Activated T-helper 1 cell treated with anti-CD3 and anti-CD28 coated beads, Interleukin-12 subunit alpha, Interleukin-12 subunit beta, Interleukin-2, Interleukin-4 antibody, amounts not matched to agents 30 ng/mL and 10 ng/mL and 1 ng/mL, durations not matched to agents 14 hours and 24 hours and 36 hours (primary cell): ENCODE measurements at regions not wholly inside any gene's neighbourhood (a gene's known extent, or its start where the extent isn't known, plus 50 kb on each side); places are given as distances from the start of the nearest gene placed in this dataset.

Experiments used
- DNase-seq: peaks from one replicate; pipeline ENCODE4 v3.0.0; 2021; ENCODE audit warnings: low spot score
- H3K27ac Mint-ChIP-seq: one replicate; pipeline ENCODE4 v1.8.0; 2021; ENCODE audit warnings: mild to moderate bottlenecking, mixed read lengths
- H3K27me3 Mint-ChIP-seq: one replicate; pipeline ENCODE4 v1.8.0; 2022; ENCODE audit warnings: mild to moderate bottlenecking, moderate library complexity, mixed read lengths; ENCODE audit not compliant: insufficient read depth
- H3K36me3 Mint-ChIP-seq: one replicate; pipeline ENCODE4 v1.8.0; 2021; ENCODE audit warnings: low read depth, mixed read lengths
- H3K4me1 Mint-ChIP-seq: one replicate; pipeline ENCODE4 v1.8.0; 2021; ENCODE audit warnings: low read depth, mixed read lengths
- H3K4me3 Mint-ChIP-seq: one replicate; pipeline ENCODE4 v1.8.0; 2021; ENCODE audit warnings: mild to moderate bottlenecking, moderate library complexity, mixed read lengths
- H3K9me3 Mint-ChIP-seq: one replicate; pipeline ENCODE4 v1.8.0; 2021; ENCODE audit warnings: mixed read lengths
- intact Hi-C: fragments of 100-400 bp; cut with micrococcal nuclease; formaldehyde crosslinking; loops from one replicate; pipeline ENCODE4 v1.15.1; 2024

GRCh38 chr1:59027177-59027576, 243.3 kb upstream of the JUN start:
- H3K27me3 Mint-ChIP-seq: no peaks in the 10 kb centered on the region
- DNase-seq: no peak
- H3K27ac Mint-ChIP-seq: no peak overlapping the region
- intact Hi-C loops: loop anchor here (5.0 kb wide), 2 partner anchors 100 to 405 kb away; no protein-coding TSS in a partner anchor
- H3K4me3 Mint-ChIP-seq: peak overlapping the region; percentile 20
- peaks cover 12% of the 10 kb centered on the region for H3K4me1 Mint-ChIP-seq
- peaks cover 8% of the 10 kb centered on the region for H3K9me3 Mint-ChIP-seq
- peaks cover 21% of the 10 kb centered on the region for H3K36me3 Mint-ChIP-seq

- Mint-ChIP-seq H3K27me3 (no peaks in the 10 kb centered on the region), H3K9me3 (peaks cover 8% of the 10 kb centered on the region), H3K27ac (no peak overlapping the region), H3K4me1 (peaks cover 3% of the 10 kb centered on the region), H3K36me3 (peaks cover 16% of the 10 kb centered on the region), H3K4me3 (no peak overlapping the region)
- DNase-seq: no peak
- intact Hi-C loops: loop anchor here (5.0 kb wide), 2 partner anchors 99 to 404 kb away; no protein-coding TSS in a partner anchor
These were observed 244.2 kb upstream of the JUN start for GRCh38 chr1:59028048-59028447.

DNA sequence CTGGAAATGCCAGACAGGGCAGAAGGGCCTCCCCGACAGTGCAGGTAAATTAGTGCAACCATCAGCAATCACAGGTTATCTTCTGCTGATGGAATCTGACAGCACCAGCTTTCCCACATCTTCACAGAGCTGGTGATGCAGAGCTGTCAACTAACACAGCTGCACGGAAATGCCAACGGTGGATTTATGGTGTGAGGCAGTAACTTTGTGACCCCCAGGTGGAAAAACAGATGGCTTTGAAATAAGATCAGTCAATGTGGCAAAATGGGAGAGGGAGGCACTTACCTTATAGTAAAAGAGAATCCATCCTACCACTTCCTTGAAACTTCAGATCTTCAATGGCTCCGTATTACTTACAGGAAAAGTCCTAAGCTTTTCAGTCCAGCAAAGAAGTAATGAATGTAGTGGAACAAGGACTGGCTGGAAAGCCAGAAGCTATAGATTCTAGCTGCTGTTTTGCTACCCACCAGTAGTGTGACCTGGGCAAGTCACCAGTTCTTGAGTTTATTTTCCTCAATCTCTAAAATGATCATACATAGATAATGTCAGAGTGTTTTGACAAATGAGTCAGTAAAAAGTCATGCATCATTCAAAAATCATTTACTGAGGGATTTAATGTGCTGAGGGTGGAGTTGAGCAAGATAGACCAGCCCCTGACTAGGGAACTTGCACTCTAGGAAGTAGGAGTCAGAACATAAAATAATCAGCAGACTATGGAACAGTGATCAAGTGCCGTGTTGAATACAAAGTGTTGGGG, 245.7 kb upstream of the JUN start:
- peaks cover 8% of the 10 kb centered on the region for H3K9me3 Mint-ChIP-seq
- H3K4me1 Mint-ChIP-seq: no peaks in the 10 kb centered on the region
- no peak overlapping the region for H3K27ac Mint-ChIP-seq
- no peak overlapping the region for H3K4me3 Mint-ChIP-seq
- no peaks in the 10 kb centered on the region for H3K27me3 Mint-ChIP-seq
- DNase-seq: no peak
- H3K36me3 Mint-ChIP-seq: peaks cover 16% of the 10 kb centered on the region
- intact Hi-C loops: loop anchor here (5.0 kb wide), 2 partner anchors 98 to 403 kb away; no protein-coding TSS in a partner anchor

GRCh38 chr1:59032228-59032627, 248.4 kb upstream of the JUN start:
- Mint-ChIP-seq H3K4me1 (no peaks in the 10 kb centered on the region), H3K9me3 (peaks cover 11% of the 10 kb centered on the region), H3K27me3 (no peaks in the 10 kb centered on the region), H3K36me3 (peaks cover 12% of the 10 kb centered on the region), H3K27ac (no peak overlapping the region), H3K4me3 (no peak overlapping the region)
- intact Hi-C loops: no loop called here
- DNase-seq: no peak

GRCh38 chr1:59033761-59034160, 249.9 kb upstream of the JUN start:
- intact Hi-C loops: no loop called here
- no peak overlapping the region for H3K27ac Mint-ChIP-seq
- DNase-seq: no peak
- peaks cover 14% of the 10 kb centered on the region for H3K36me3 Mint-ChIP-seq
- no peak overlapping the region for H3K4me3 Mint-ChIP-seq
- no peaks in the 10 kb centered on the region for H3K27me3 Mint-ChIP-seq
- H3K9me3 Mint-ChIP-seq: peaks cover 11% of the 10 kb centered on the region
- H3K4me1 Mint-ChIP-seq: no peaks in the 10 kb centered on the region

DNA sequence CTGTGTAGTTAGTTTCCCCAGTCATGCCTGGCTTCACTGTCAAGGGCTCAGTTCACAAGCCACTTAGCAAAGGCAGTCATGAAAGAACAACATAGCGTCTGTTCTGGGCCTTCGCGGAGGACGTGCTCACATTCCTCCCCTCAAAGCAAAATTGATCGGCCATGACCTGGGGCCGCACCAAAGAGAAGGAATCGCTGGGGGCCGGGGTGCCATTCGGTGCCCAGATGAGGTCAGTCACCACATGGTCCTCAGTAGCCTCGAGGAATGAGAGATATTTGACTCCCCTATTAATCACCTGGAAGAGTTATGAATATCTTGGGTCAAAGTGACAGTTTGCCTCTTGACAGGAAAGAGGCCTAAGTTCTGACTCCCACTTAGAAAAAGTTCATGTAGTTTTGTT, 251.1 kb upstream of the JUN start:
- DNase-seq: no peak
- Mint-ChIP-seq H3K27me3 (no peaks in the 10 kb centered on the region), H3K4me1 (peaks cover 3% of the 10 kb centered on the region), H3K36me3 (peaks cover 15% of the 10 kb centered on the region), H3K9me3 (peaks cover 11% of the 10 kb centered on the region), H3K4me3 (no peak overlapping the region), H3K27ac (no peak overlapping the region)
- intact Hi-C loops: no loop called here

DNA sequence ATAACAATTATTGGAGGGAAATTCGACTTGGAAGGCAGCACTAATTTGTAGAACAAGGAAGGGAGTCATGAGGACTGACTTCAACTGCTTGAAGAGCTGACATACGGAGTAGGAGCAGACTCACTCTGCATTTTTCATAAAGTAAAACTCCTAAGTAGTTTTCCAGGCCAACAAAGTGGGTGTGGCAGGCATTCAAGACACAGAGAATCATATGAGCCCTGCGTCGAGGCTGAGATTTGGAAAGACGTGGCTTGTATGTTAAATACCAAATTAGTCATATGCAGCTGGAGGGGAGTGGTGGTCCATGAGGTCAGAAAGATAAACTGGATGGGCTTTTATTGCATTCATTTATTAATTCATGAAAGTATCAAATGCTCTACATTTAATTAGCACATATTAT, 255.7 kb upstream of the JUN start:
- Mint-ChIP-seq H3K4me1 (peaks cover 45% of the 10 kb centered on the region), H3K36me3 (peaks cover 13% of the 10 kb centered on the region), H3K27me3 (no peaks in the 10 kb centered on the region), H3K27ac (no peak overlapping the region), H3K4me3 (no peak overlapping the region), H3K9me3 (peaks cover 8% of the 10 kb centered on the region)
- DNase-seq: no peak
- intact Hi-C loops: no loop called here

DNA sequence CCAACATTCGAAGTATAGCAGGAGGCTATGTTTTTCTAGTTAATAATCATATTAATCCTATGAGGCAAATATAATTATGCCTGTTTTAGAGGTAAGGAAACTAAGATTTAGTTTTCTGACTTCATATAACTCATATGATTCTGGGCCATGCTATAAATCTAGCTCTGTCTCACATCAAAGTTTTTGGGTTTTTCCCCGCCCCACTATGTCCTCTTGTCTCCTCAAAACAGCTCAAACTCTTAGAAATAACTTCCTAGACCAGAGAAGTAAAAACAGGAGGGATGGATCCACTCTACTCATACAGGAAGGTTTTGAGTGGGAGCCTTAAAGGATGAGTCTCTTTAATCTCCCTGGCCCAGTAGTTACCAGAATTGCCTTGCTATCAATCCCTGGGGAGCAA, 256.4 kb upstream of the FGGY start:
- H3K27ac Mint-ChIP-seq: peak overlapping the region; percentile 27

DNA sequence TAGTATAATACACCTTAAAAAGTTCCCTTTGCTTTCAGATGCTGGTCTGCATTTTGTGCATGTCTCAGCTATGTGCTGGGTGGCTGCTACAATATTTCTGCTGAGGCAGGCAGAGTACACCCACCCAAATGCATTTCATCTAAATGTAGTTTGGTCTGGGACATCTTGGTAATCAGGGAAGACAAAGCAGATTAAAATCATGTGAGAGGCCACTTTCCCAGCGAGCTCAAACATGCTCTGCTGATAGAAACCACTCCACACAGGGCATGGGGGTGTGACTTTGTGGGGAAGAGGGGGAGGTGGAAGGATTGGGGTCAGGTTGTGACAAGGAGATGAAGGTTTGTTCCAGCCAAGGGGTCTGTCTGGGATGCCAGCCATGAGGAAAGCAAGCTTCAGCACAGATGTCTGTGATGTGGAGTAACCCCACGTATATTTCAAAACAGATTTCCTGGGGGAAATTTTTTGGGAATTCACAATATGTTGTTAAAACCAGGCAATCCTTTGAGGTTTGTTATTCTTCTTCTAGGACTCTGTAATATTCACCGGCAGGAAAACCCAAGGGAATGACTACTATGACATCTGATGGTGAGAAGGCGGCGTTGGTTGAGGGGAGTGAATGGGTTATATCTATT, 255.1 kb upstream of the FGGY start:
- H3K4me3 Mint-ChIP-seq: no peak overlapping the region
- H3K36me3 Mint-ChIP-seq: peaks cover 18% of the 10 kb centered on the region
- DNase-seq: no peak
- H3K9me3 Mint-ChIP-seq: peaks cover 15% of the 10 kb centered on the region
- no peaks in the 10 kb centered on the region for H3K27me3 Mint-ChIP-seq
- intact Hi-C loops: loop anchor here (10.0 kb wide), 1 partner anchor 497 kb away; the partner anchor contains the start of gene OMA1
- peaks cover 67% of the 10 kb centered on the region for H3K4me1 Mint-ChIP-seq
- H3K27ac Mint-ChIP-seq: no peak overlapping the region

More for the DNA sequence above, 256.4 kb upstream of the FGGY start:
- DNase-seq: no peak
- Mint-ChIP-seq H3K4me1 (peaks cover 54% of the 10 kb centered on the region), H3K4me3 (no peak overlapping the region), H3K36me3 (peaks cover 16% of the 10 kb centered on the region), H3K27me3 (no peaks in the 10 kb centered on the region), H3K9me3 (peaks cover 11% of the 10 kb centered on the region)
- intact Hi-C loops: loop anchor here (10.0 kb wide), 1 partner anchor 496 kb away; the partner anchor contains the start of gene OMA1

DNA sequence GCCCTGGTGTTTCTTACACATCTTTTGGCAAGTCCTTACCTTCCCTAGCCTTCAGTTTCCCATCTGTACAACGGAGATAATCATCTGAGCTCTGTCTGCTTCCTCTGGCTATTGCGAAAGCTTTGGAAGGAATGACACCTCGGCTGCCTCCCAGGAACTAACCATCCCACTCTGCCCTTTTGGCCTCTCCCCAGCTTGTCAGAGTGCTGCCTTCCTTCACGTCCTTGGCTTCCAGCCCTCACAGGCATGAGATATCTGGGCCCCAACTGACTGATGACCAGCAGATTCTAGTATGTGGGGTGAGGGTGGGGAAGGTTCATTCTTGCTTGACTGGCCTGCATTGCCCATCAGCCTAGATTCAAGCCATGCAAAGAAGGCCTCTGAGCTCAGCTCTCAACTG, 253.1 kb upstream of the FGGY start:
- peaks cover 26% of the 10 kb centered on the region for H3K36me3 Mint-ChIP-seq
- intact Hi-C loops: loop anchor here (10.0 kb wide), 1 partner anchor 499 kb away; the partner anchor contains the start of gene OMA1
- peaks cover 87% of the 10 kb centered on the region for H3K4me1 Mint-ChIP-seq
- H3K27me3 Mint-ChIP-seq: no peaks in the 10 kb centered on the region
- DNase-seq: no peak
- H3K9me3 Mint-ChIP-seq: peaks cover 19% of the 10 kb centered on the region
- H3K27ac Mint-ChIP-seq: peak overlapping the region; percentile 31
- H3K4me3 Mint-ChIP-seq: no peak overlapping the region

- intact Hi-C loops: loop anchor here (10.0 kb wide), 1 partner anchor 500 kb away; the partner anchor contains the start of gene OMA1
- peak overlapping the region; percentile 71 for H3K27ac Mint-ChIP-seq
- no peak for DNase-seq
- H3K27me3 Mint-ChIP-seq: no peaks in the 10 kb centered on the region
- peaks cover 95% of the 10 kb centered on the region for H3K4me1 Mint-ChIP-seq
- H3K9me3 Mint-ChIP-seq: peaks cover 27% of the 10 kb centered on the region
- H3K36me3 Mint-ChIP-seq: peaks cover 33% of the 10 kb centered on the region
- H3K4me3 Mint-ChIP-seq: peak overlapping the region; percentile 56
These were observed 252.3 kb upstream of the FGGY start for GRCh38 chr1:59044535-59045121.

GRCh38 chr1:59045137-59045536, 251.8 kb upstream of the FGGY start:
- H3K4me1 Mint-ChIP-seq: peaks cover 93% of the 10 kb centered on the region
- H3K27ac Mint-ChIP-seq: peak overlapping the region; percentile 71
- H3K36me3 Mint-ChIP-seq: peaks cover 34% of the 10 kb centered on the region
- peak overlapping the region; percentile 56 for H3K4me3 Mint-ChIP-seq
- intact Hi-C loops: loop anchor here (10.0 kb wide), 1 partner anchor 500 kb away; the partner anchor contains the start of gene OMA1
- DNase-seq: no peak
- H3K27me3 Mint-ChIP-seq: no peaks in the 10 kb centered on the region
- peaks cover 29% of the 10 kb centered on the region for H3K9me3 Mint-ChIP-seq

DNA sequence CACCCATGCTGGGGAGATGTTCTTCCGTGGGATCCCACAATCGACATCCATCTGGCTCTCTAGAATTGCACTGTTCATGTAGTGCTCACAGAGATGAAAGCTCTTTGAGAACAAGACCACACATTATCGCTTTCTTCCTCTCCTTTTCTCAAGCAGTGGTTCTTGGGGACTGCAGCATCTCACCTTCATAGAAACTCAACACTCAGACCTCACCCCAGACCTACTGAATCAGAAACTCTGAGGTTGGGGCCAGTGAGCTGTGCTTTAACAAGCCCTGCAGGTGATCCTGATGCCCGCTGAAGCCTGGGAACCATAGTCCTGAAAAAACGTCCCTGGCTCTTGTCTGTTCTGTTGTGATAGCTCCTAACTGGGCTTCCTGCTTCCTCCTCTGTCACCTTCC, 251.3 kb upstream of the FGGY start:
- intact Hi-C loops: loop anchor here (1.0 to 10.0 kb wide), 12 partner anchors 19 to 654 kb away; partner anchors contain the start of genes FGGY, JUN and OMA1

More for the DNA sequence above, 251.3 kb upstream of the FGGY start:
- Mint-ChIP-seq H3K9me3 (peaks cover 29% of the 10 kb centered on the region), H3K4me1 (peaks cover 88% of the 10 kb centered on the region), H3K4me3 (peak overlapping the region; percentile 56), H3K27me3 (no peaks in the 10 kb centered on the region), H3K27ac (peak overlapping the region; percentile 71), H3K36me3 (peaks cover 34% of the 10 kb centered on the region)
- no peak for DNase-seq
